GM12864 (cell line): ENCODE measurements at regions not wholly inside any gene's neighbourhood (a gene's known extent, or its start where the extent isn't known, plus 50 kb on each side); places are given as distances from the start of the nearest gene placed in this dataset.

Source experiments
- DNase-seq: peaks from one replicate; pipeline ENCODE4 v3.0.0-alpha.2; 2011; ENCODE audit warnings: low read depth
- H3K4me3 ChIP-seq: 2 replicates; pipeline ENCODE4 v1.5.1; 2011; ENCODE audit warnings: mild to moderate bottlenecking, low read depth, low read length, control low read depth
- TF ChIP-seq, protein P1 (sequence below): IDR thresholded peaks from 2 replicates; pipeline ENCODE4 v1.5.1; 2011; ENCODE audit warnings: low read depth, mild to moderate bottlenecking, moderate library complexity, low read length, control low read depth, inconsistent platforms; ENCODE audit errors: missing control alignments

DNA sequence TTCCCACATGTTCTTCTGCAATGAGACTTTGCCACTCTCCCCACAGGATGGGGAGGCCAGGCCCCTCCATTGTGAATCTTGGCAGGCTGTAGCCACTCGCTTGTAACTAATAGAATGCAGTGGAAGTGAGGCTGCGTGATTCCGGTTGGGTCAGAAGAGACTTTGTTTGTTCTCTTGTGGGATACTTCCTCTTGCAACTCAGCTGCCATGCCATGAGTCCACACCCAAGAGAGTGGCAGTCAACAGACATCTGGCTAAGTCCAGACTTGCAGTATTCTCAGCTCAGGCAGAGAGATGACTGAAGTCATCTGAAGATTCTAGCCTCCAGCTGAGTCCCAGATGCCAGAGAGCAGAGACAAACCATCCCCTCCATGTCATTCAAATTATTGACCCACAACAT is 153.4 kb upstream of the GDF10 start:
- no peak overlapping the region for H3K4me3 ChIP-seq
- TF ChIP-seq, protein P1, sequence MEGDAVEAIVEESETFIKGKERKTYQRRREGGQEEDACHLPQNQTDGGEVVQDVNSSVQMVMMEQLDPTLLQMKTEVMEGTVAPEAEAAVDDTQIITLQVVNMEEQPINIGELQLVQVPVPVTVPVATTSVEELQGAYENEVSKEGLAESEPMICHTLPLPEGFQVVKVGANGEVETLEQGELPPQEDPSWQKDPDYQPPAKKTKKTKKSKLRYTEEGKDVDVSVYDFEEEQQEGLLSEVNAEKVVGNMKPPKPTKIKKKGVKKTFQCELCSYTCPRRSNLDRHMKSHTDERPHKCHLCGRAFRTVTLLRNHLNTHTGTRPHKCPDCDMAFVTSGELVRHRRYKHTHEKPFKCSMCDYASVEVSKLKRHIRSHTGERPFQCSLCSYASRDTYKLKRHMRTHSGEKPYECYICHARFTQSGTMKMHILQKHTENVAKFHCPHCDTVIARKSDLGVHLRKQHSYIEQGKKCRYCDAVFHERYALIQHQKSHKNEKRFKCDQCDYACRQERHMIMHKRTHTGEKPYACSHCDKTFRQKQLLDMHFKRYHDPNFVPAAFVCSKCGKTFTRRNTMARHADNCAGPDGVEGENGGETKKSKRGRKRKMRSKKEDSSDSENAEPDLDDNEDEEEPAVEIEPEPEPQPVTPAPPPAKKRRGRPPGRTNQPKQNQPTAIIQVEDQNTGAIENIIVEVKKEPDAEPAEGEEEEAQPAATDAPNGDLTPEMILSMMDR: no peak
- DNase-seq: no peak

DNA sequence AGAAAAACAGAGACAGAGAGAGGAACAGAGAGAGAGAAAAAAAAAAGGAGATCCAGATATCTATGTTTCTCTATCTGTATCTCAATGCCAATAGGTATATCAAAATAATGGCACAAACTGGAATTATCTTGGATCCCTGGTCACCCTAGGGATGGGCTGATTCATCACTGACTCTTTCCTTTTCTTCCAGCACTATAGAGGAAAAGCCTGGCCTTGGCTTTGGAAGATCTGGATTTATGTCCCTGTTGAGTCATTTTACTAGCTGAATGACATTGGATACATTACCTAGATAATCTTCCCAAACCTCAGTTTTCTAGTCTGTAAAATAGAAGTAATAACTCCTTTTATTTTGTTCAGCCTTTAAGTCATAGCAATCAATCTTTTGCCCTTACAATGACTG is 152.8 kb upstream of the GDF10 start:
- no peak for DNase-seq
- H3K4me3 ChIP-seq: no peak overlapping the region
- TF ChIP-seq, protein P1: no peak

DNA sequence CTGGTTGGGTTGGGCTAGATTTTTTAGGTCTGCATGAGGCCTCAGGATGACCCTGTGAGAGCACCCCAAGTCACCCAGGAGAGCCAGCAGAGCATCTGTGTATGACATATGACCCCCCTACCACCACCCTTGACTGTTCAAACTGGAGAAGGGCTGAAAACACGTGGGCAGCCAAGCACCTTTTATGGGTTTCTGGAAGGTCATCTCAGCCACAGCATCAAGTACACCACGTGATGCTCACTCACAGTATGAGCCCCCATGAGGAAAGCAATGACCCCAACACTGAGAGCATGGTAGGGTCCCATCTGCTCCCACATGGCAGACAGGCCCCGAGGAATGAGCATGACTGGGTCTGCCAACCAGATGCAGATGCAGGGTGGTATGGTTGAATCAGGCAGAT is 149.4 kb upstream of the GDF10 start:
- TF ChIP-seq, protein P1: no peak
- DNase-seq: no peak
- no peak overlapping the region for H3K4me3 ChIP-seq

DNA sequence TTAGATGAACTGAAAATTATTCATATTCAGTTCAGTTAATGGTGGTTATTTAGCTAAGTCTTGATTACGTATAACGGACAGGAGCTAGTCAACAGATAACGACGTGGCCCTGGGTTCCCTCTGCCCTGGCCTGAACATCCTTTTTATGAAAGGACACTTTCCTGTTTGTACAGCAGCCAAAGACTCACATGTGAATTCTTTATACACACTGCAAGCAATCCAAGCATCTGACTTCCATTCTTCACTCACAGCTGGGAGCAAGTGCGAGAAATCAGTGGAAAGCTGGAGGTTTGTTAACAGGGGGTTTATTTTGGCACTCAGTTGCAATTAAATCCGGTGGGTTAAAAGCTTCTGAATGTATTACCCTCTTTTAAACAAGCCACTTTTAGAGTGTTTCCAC is 148.1 kb upstream of the GDF10 start:
- TF ChIP-seq, protein P1: no peak
- no peak overlapping the region for H3K4me3 ChIP-seq
- DNase-seq: no peak

DNA sequence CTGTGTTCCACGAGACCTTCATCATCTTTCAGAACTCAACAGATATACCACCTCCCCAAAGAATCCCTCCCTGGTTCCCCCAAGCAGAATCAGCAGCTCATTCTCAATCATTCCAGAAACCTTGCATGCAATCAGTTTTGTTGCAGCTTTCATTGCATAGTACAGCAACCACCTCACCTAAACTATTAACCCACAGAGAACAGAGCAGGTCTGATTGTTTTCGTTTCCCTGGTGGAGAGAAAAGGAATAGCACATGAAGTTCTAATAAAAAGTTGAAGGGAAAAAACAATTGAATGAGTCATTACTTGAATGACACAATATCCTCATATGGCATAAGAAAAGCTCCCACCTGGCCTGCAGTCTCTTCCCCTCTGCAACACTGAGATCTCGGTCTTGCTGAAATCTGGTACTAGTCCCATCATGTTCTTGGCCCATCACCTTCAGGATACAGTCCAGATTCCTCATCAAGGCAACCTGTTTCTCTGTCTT is 147.1 kb upstream of the GDF10 start:
- TF ChIP-seq, protein P1: peak; percentile 43
- no peak for DNase-seq
- H3K4me3 ChIP-seq: no peak overlapping the region

DNA sequence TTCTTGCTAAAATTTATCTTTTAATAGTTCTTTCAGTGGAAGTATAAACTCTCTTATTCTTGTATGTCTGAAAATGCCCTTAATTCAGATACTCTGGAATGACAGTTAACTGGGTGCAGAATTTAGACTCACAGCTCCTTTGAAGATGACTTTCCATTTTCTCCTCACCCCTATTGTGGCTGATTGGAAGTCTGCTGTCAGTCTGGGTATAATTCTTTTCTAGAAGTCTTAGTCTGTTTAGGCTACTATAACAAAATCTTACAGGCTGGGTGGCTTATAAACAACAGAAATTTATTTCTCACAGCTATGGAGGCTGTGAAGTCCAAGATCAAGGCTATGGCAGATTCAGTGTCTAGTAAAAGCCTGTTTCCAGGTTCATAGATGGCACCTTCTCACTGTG is 145.2 kb upstream of the GDF10 start:
- TF ChIP-seq, protein P1: no peak
- no peak for DNase-seq

DNA sequence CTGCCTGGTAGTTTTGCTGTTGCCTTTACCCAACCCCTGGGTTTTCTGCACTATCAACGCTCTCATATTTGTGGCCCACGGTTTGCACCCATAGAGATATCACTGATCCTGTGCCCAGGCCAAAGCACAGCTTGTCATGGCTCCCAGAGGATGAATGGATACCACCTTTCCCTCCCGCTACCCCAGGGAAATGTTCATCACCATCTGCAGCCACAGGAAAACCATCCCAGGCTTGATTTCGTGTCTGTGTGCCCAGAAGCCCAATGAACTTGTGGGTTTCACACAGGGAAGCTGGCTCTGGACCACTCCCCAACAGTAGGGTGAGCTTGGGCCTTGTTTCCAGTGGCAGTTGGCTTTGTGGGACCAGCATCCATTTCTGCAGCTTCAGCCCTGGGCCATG is 143.1 kb upstream of the GDF10 start:
- no peak overlapping the region for H3K4me3 ChIP-seq
- TF ChIP-seq, protein P1: no peak
- DNase-seq: no peak

More for the DNA sequence above, 145.2 kb upstream of the GDF10 start:
- H3K4me3 ChIP-seq: no peak overlapping the region
